ENCODE measurements at regions not wholly inside any gene's neighbourhood (a gene's known extent, or its start where the extent isn't known, plus 50 kb on each side); places are given as distances from the start of the nearest gene placed in this dataset.

- no peaks in the 10 kb centered on the region for H3K79me2 ChIP-seq (ENCODE audit: insufficient read depth, low read length)
- H3K9me3 ChIP-seq (ENCODE audit: control insufficient read depth in 1 of 2, insufficient read depth in 1 of 2, low read depth in 1 of 2, low read length in 2 of 2) = no peaks in the 10 kb centered on the region
- intact Hi-C loops (cut with micrococcal nuclease) = no loop called here
- no peak overlapping the region for H2AFZ ChIP-seq (ENCODE audit: low read depth, low read length, poor library complexity, severe bottlenecking)
- no TSS peak for BruUV-seq (replicated peaks)
- no peak overlapping the region for H3K27ac ChIP-seq (ENCODE audit: low read depth, low read length)
- no peak overlapping the region for H3K4me3 ChIP-seq (replicated peaks in 1 of 2; ENCODE audit: low read depth in 1 of 2, low read length in 2 of 2)
- ChIA-PET RAD21 (ENCODE audit: low non-redundant PET in 1 of 2, low total read pairs in 2 of 2, uncharacterized antibody in 2 of 2, unreplicated experiment in 2 of 2) (no interaction called here), POLR2A (no interaction called here), CTCF (no interaction called here)
- DNase-seq (ENCODE audit: low read depth, low spot score) = no peak
- H3K4me2 ChIP-seq (ENCODE audit: low read length) = no peak overlapping the region
- no peaks in the 10 kb centered on the region for H3K4me1 ChIP-seq (ENCODE audit: control insufficient read depth in 1 of 2, insufficient read depth in 2 of 2, low read length in 2 of 2)
- TF ChIP-seq MAX (IDR thresholded peaks at IDR 0.05) (no peak), RAD21 (IDR thresholded peaks at IDR 0.05; ENCODE audit: low read depth) (no peak), EZH2 (IDR thresholded peaks at IDR 0.05) (no peak), SRF (IDR thresholded peaks at IDR 0.05; ENCODE audit: low read depth) (no peak), ZFX (IDR thresholded peaks at IDR 0.05) (no peak), CEBPB (IDR thresholded peaks at IDR 0.05; ENCODE audit: low read depth) (no peak), FOSL1 (IDR thresholded peaks at IDR 0.05; ENCODE audit: low read depth) (no peak)
- no peak overlapping the region for H3K9ac ChIP-seq (ENCODE audit: low read length)
- no peaks in the 10 kb centered on the region for H3K9me2 ChIP-seq (ENCODE audit: insufficient read depth)
- H3K27me3 ChIP-seq (ENCODE audit: insufficient read depth, low read length) = 0 out of 2 replicates have a peak, but pooled peaks cover 6% of the 10 kb centered on the region
- no peak for ATAC-seq
- H4K20me1 ChIP-seq (ENCODE audit: insufficient read depth) = no peaks in the 10 kb centered on the region
- no peaks in the 10 kb centered on the region for H3K36me3 ChIP-seq (ENCODE audit: control insufficient read depth in 1 of 2, insufficient read depth in 2 of 2, low read length in 2 of 2)
These were observed 152.2 kb downstream of the TMCO5A start for GRCh38 chr15:38086611-38087010.

- POLR2A ChIA-PET = no interaction called here
- RAD21 ChIA-PET (ENCODE audit: low non-redundant PET in 1 of 2, low total read pairs in 2 of 2, uncharacterized antibody in 2 of 2, unreplicated experiment in 2 of 2) = no interaction called here
- ATAC-seq (no peak), DNase-seq (ENCODE audit: low read depth, low spot score) (no peak)
- Histone ChIP-seq H4K20me1 (ENCODE audit: insufficient read depth) (no peaks in the 10 kb centered on the region), H3K27me3 (ENCODE audit: insufficient read depth, low read length) (0 out of 2 replicates have a peak, but pooled peaks cover 6% of the 10 kb centered on the region), H3K9ac (ENCODE audit: low read length) (no peak overlapping the region), H3K4me3 (replicated peaks in 1 of 2; ENCODE audit: low read depth in 1 of 2, low read length in 2 of 2) (no peak overlapping the region), H3K27ac (ENCODE audit: low read depth, low read length) (no peak overlapping the region), H3K79me2 (ENCODE audit: insufficient read depth, low read length) (no peaks in the 10 kb centered on the region), H3K9me3 (ENCODE audit: control insufficient read depth in 1 of 2, insufficient read depth in 1 of 2, low read depth in 1 of 2, low read length in 2 of 2) (no peaks in the 10 kb centered on the region), H2AFZ (ENCODE audit: low read depth, low read length, poor library complexity, severe bottlenecking) (no peak overlapping the region), H3K4me1 (ENCODE audit: control insufficient read depth in 1 of 2, insufficient read depth in 2 of 2, low read length in 2 of 2) (no peaks in the 10 kb centered on the region), H3K9me2 (ENCODE audit: insufficient read depth) (no peaks in the 10 kb centered on the region), H3K4me2 (ENCODE audit: low read length) (no peak overlapping the region), H3K36me3 (ENCODE audit: control insufficient read depth in 1 of 2, insufficient read depth in 2 of 2, low read length in 2 of 2) (no peaks in the 10 kb centered on the region)
- TF ChIP-seq ELF1 (IDR thresholded peaks at IDR 0.05; ENCODE audit: borderline replicate concordance, low read depth) (no peak), EGR1 (IDR thresholded peaks at IDR 0.05; ENCODE audit: low read depth) (no peak), CBX3 (IDR thresholded peaks at IDR 0.05; ENCODE audit: low read depth) (no peak), SP1 (IDR thresholded peaks at IDR 0.05; ENCODE audit: low read depth) (no peak), CTCF (IDR thresholded peaks at IDR 0.05 in 2 of 3, conservative IDR thresholded peaks at IDR 0.05 in 1 of 3; ENCODE audit: borderline replicate concordance in 1 of 3, insufficient read depth in 1 of 3, low read depth in 2 of 3, low read length in 2 of 3) (no peak)
- intact Hi-C loops (cut with micrococcal nuclease) = no loop called here
- BruUV-seq (replicated peaks) = no TSS peak
- CTCF ChIA-PET = no interaction called here
These were observed 154.5 kb downstream of the TMCO5A start for GRCh38 chr15:38088971-38089370.

All from HCT116 (cell line).